Left ventricle myocardium inferior (tissue), 1 donor: ENCODE measurements at regions not wholly inside any gene's neighbourhood (a gene's known extent, or its start where the extent isn't known, plus 50 kb on each side); places are given as distances from the start of the nearest gene placed in this dataset.

Source experiments
- DNase-seq: peaks from one replicate; pipeline ENCODE4 v3.0.0-alpha.2; 2020
- H3K27ac ChIP-seq: fragments of 200-600 bp; replicated peaks from 2 replicates; pipeline ENCODE4 v1.8.0; 2021
- H3K27me3 ChIP-seq: fragments of 200-600 bp; 2 replicates; pipeline ENCODE4 v1.8.0; 2021; ENCODE audit warnings: low read depth
- H3K36me3 ChIP-seq: fragments of 200-600 bp; 2 replicates; pipeline ENCODE4 v1.8.0; 2021
- H3K4me1 ChIP-seq: fragments of 200-600 bp; 2 replicates; pipeline ENCODE4 v1.8.0; 2021
- H3K4me3 ChIP-seq: fragments of 200-600 bp; 2 replicates; pipeline ENCODE4 v1.8.0; 2021; ENCODE audit warnings: mild to moderate bottlenecking, moderate library complexity
- H3K9me3 ChIP-seq: fragments of 200-600 bp; replicated peaks from 2 replicates; pipeline ENCODE4 v1.8.0; 2021
- CTCF ChIP-seq: fragments of 200-600 bp; IDR thresholded peaks from 2 replicates; pipeline ENCODE4 v1.8.0; 2021; ENCODE audit warnings: antibody characterized with exemption, mild to moderate bottlenecking, borderline replicate concordance
- intact Hi-C: fragments of 100-400 bp; cut with micrococcal nuclease; formaldehyde crosslinking; loops from one replicate; pipeline ENCODE4 v1.11.0; 2022
- donor health status: DM: no; HTN: yes; CAD: no; lungs with severe emphysema.

- intact Hi-C loops, result no loop called here
- Histone ChIP-seq H3K9me3 (no peaks in the 10 kb centered on the region), H3K27ac (no peak overlapping the region), H3K4me3 (no peak overlapping the region), H3K27me3 (no peaks in the 10 kb centered on the region), H3K4me1 (peaks cover 33% of the 10 kb centered on the region), H3K36me3 (no peaks in the 10 kb centered on the region)
- DNase-seq, result no peak
- no peak for TF ChIP-seq CTCF
Measured at GRCh38 chr12:27183342-27183741, 60.7 kb upstream of the STK38L start.

GRCh38 chr12:27185234-27186021 lies 58.7 kb upstream of the STK38L start:
- no peaks in the 10 kb centered on the region for H3K27me3 ChIP-seq
- H3K27ac ChIP-seq, result peak overlapping the region; percentile 24
- no peak overlapping the region for H3K4me3 ChIP-seq
- no peaks in the 10 kb centered on the region for H3K9me3 ChIP-seq
- TF ChIP-seq CTCF, result no peak
- intact Hi-C loops, result no loop called here
- no peaks in the 10 kb centered on the region for H3K36me3 ChIP-seq
- H3K4me1 ChIP-seq, result peaks cover 21% of the 10 kb centered on the region
- no peak for DNase-seq

DNA sequence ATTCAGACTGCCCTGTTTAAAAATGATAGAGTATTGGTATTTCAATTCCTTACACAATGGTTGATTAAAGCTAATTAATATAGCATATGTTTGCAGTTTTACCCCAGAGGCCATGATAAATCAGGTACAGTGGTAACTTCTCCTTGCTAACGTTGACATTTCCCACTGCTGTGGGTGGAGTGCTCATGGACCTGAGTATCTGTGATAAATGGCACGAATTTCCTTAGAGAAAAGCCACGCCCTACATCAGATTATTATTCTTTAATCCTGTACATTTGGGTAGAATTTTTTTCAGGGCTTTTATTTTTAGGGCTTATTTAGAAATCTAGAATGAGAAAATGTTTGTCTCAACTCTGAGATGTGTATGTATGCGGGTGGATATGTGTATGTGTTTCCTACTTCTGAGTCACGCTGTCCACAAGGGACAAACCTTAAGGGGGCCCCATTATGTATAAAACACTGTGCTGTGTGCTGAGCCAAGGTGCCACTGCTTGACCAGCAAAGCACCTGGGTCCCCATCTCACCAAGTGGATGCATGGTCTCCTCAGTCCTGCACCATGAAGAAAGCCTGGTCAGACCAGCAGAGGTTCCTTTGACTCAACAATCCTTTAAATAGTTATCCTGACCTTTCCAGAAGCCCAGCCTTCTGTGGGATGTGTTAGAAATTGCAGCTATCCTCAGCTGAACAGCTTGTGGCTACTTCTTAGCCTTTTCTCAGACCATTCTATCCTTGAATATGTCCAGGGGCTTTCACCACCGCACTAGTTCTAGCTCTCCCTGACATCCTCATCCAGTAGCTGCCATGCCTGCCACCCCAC lies 57.9 kb upstream of the STK38L start:
- TF ChIP-seq CTCF, result no peak
- no peaks in the 10 kb centered on the region for H3K36me3 ChIP-seq
- intact Hi-C loops, result no loop called here
- peaks cover 25% of the 10 kb centered on the region for H3K4me1 ChIP-seq
- no peaks in the 10 kb centered on the region for H3K27me3 ChIP-seq
- H3K27ac ChIP-seq, result peak overlapping the region; percentile 24
- H3K9me3 ChIP-seq, result no peaks in the 10 kb centered on the region
- H3K4me3 ChIP-seq, result no peak overlapping the region
- DNase-seq, result no peak

DNA sequence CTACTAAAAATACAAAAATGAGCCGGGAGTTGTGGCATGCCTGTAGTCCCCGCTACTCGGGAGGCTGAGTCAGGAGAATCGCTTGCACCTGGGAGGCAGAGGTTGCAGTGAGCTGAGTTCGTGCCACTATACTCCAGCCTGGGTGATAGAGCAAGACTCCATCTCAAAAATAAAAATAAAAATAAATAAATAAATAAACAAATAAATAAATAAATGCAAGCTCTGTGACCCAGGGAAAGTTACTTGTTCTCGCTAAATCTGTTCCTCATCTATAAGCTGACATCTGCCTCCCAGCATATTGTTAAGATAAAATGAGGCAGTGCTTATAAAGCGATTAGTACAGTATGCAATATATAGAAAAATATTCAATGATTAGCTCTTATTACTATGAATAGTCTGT lies 56.4 kb upstream of the STK38L start:
- no peaks in the 10 kb centered on the region for H3K27me3 ChIP-seq
- intact Hi-C loops, result no loop called here
- H3K4me3 ChIP-seq, result no peak overlapping the region
- H3K9me3 ChIP-seq, result no peaks in the 10 kb centered on the region
- no peak for TF ChIP-seq CTCF
- no peaks in the 10 kb centered on the region for H3K36me3 ChIP-seq
- peaks cover 39% of the 10 kb centered on the region for H3K4me1 ChIP-seq
- peak overlapping the region; percentile 24 for H3K27ac ChIP-seq
- no peak for DNase-seq

- intact Hi-C loops, result no loop called here
- H3K36me3 ChIP-seq, result no peaks in the 10 kb centered on the region
- H3K27ac ChIP-seq, result peak overlapping the region; percentile 85
- DNase-seq, result no peak
- no peak overlapping the region for H3K4me3 ChIP-seq
- no peaks in the 10 kb centered on the region for H3K9me3 ChIP-seq
- H3K27me3 ChIP-seq, result no peaks in the 10 kb centered on the region
- H3K4me1 ChIP-seq, result peaks cover 58% of the 10 kb centered on the region
- no peak for TF ChIP-seq CTCF
Measured at GRCh38 chr12:27190761-27191160, 53.3 kb upstream of the STK38L start.
